ENCODE measurements at regions not wholly inside any gene's neighbourhood (a gene's known extent, or its start where the extent isn't known, plus 50 kb on each side); places are given as distances from the start of the nearest gene placed in this dataset.

- DNase-seq (ENCODE audit: low read depth, low spot score): no peak
Observed at GRCh38 chr5:166022065-166022464, 2269.4 kb upstream of the WWC1 start.

DNA sequence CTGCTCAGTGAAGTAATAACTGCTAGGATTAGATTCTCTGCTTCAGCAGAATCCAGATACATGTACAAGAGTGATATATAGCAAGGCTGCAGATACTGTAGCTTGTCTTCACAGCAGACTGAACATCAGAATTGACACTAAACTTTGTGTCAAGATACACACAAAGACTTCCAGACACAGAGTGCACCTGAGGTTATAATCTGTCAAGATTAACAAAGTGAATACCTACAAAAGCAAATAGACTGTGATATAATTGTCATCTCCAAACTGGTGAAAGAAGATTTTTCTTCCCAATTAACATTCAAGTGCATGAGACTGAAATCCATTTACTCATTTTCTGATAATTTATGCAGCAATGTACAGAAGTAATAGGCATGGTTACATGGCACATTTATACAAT is 2266.5 kb upstream of the WWC1 start:
- DNase-seq (ENCODE audit: low read depth, low spot score): no peak

DNA sequence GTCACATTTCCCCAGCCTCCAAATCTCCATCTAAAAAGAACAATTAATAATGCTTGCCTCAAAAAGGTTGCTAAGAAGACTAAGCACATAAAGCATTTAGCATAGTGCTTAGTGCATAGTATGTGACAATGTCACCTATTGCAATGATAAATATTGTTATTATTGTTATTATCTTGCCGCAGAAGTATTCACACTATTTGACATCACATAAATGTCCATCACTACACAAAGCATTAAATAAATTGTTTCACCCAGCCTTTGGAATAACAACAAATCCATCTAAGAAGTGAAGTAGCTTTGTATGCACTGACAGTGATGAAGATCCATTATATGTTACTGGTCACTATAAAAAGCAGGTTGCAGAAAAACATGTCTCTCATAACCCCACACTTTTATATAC is 2263.9 kb upstream of the WWC1 start:
- no peak for DNase-seq (ENCODE audit: low read depth, low spot score)

- no peak for DNase-seq (ENCODE audit: low read depth, low spot score)
Observed at GRCh38 chr5:166031926-166032325, 2259.5 kb upstream of the WWC1 start.

- no peak for DNase-seq (ENCODE audit: low read depth, low spot score)
Observed at GRCh38 chr5:166032601-166033000, 2258.8 kb upstream of the WWC1 start.

DNA sequence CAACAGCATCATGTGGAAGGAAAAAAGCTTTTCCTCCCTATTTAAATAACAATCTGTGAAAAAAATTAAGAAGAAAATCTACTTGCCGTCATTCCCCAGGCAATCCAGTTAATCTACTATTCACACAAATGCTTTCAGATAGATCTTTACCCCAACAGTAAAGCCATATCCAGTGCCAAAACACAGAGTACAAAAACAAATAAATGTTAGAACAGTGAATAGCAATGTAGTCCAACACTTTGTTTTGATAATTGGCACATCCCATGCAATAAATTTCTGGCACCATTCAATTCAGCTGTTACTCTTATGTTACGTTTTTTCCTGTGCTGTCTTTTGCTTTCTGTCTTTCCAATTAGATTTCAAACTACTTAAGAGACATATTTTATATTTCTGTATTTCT is 2245.5 kb upstream of the WWC1 start:
- no peak for DNase-seq (ENCODE audit: low read depth, low spot score)

GRCh38 chr5:166046956-166047355 is 2244.5 kb upstream of the WWC1 start:
- no peak for DNase-seq (ENCODE audit: low read depth, low spot score)

DNA sequence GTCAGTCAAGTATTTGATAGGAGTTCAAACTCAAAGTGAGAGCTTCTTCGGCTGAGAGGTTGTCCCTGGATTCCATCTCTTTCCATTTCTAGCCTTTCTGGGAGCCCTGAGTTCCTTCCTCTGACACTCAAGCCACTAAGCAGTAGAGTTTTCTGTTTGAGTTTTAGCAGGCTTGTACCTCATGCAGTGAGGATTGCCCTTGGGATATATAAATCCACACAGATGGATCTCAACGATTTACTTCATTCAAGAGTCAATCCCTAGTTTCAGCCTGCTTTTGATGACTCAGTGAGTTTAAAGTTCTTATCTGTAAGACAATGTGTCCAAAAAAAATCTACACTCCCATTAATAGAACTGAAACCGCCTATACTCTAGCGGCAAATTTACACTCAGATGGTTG is 2240.9 kb upstream of the WWC1 start:
- no peak for DNase-seq (ENCODE audit: low read depth, low spot score)

DNA sequence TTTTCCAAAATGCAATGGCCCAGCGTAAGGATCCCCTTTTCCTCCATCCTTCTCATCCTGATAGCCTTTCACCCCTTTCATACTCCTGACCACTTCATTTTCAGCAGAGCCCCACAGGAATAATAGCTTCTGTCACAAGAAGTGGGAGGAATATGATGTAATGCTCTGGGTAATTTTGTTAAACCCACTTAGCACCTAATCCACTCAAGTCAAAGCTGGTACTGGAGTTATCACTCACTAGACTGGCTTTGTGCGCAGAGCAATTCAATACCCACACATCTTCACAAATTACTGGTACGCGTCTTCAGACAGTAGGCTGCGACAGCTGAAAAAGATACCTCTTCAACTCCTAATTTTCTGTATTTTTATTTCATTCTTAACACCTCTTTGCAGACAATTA is 2232.8 kb upstream of the WWC1 start:
- no peak for DNase-seq (ENCODE audit: low read depth, low spot score)

- no peak for DNase-seq (ENCODE audit: low read depth, low spot score)
Observed at GRCh38 chr5:166062094-166062493, 2229.4 kb upstream of the WWC1 start.

GRCh38 chr5:166062719-166063118 is 2228.7 kb upstream of the WWC1 start:
- DNase-seq (ENCODE audit: low read depth, low spot score): no peak

GRCh38 chr5:166063261-166063660 is 2228.2 kb upstream of the WWC1 start:
- DNase-seq (ENCODE audit: low read depth, low spot score): no peak

DNA sequence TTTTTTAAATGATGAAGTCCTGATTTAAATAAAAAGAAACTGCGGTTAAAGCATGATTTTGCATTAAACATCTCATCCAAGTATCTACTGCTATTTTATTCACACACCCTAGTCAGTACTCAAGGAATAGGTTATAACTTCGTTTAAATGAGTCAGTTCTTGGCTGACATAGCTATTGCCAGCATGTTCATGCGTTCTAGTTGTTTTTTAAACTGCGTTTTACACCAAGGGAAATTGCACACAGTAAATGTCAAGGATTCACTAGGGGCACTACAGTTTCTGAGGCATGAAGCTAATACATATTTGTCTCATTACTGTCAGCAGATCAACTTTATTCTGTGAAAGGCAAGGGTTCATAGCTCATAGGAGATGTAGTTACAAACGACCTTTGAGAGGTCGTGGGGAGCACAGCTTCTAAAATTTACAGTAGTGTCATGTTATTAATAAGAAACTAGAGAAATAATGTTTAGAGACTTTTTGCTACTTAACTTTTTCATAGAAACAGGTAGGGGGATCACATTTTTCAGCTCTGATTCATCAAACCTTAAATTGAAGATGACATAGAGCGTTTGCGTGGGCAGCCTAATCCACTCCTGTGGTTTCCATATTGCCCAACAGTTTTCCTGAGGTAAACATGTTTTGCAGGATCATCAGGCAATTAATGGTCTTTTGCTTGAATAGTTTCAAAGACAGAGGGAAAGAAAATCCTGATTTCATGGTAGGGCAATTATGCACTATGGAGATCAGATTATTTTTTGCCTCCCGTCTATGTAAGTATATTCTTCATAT is 2222.7 kb upstream of the WWC1 start:
- DNase-seq (ENCODE audit: low read depth, low spot score): no peak

DNA sequence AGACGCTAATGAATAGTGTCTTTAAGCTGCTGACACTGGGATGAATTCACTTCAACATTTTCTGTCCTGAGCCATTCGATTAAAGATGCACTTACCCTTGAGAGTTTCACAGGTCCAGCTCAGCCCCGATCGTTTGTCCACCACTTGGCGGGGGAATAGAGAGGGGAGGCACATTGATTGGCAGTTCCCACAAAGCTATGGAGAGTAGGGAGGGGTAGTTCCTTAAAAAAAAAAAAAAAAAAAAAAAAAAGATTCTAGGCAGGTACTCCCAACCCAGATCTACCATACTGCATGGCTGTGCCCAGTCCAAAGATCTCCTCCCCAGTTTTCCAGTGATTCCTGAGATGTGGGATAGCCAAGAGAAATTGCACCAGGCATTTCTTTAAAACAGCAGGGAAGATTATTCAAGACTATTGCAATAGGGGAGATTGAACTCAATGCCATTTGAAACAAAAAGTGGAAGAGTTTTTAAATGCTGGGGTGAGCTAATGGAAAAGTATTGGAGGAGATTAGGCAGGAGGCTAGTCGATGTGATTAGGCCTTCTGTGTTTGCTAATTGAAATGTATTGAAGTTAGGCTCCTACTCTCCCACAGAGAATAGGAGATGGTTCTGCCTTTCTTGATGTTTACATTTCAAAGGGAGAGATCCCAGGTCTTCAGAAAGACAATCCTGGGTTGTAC is 2217.4 kb upstream of the WWC1 start:
- no peak for DNase-seq (ENCODE audit: low read depth, low spot score)

DNA sequence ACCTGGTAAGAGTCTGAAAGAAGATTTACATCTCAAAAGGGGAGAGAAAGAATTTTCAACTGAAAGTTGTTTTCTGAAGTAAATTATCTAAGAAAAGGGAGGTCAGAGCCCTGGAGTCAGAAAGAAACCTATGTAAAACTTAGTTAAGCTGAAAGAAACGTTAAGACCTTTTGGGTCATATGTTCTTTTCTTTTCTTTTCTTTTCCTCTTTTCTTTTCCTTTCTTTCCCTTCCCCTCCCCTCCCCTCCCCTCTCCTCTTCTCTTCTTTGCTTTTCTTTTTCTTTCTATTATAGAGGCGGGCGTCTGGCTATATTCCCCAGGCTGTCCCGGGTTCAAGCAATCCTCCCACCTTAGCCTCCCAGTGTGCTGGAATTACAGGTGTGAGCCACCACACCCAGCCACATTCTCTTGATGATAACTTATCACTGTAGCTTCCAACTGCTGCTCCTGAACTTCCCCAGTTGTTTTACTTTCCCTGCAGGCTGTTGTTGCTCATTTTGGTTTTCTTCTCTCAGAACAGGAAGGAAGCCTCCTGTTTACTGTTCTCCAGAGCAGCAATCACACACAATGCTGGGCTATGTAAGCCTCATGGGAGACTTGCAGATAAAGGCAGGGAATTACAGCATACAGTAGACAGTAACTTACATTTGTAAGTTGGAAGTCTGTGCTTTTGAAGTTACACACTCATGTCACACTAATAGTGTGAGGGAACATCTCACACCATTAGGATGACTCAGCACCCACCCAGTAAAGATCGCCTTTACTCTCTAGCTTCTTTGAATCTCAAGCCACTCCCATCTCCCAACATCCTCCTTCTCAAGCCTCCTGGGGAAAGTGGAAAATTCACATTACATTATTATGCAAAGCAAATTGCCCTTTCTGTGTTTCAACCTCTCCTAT is 2216.6 kb upstream of the WWC1 start:
- DNase-seq (ENCODE audit: low read depth, low spot score): no peak

DNA sequence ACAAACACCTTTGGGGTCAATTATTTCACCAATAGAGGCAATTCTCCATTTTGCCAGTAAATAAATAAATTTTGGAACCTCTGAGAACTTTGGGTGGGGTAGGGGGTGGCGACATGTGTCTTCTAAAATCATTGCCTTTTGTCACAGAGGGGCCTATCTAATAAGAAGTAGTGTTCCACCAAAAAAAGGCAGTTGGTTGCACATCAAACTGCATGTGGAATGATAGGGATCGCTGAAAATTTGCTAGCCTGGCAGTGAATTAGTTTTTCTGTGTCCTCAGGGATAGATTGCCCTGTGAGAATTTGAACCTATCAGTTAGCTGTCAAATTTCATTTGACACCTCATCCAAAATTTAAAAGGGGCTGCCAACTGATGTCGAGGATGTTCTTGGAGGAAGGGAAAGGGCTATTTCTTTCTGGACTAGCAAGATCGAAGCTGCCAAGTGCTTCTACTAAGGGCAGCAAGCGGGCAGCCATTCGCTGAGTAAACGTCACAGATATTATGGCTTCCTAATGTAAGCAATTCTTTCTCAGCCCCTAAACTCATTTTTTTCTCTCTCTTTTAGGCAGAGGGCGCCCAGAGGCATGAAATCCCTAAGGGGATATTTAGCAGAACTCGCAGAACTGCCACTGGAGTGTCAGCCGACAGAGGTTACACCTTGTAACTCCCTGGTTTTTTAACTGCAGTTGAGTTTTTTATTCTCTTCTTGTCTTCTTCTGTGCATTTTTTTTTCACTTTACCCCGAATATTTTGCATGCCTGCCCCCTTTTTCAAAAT is 2208.1 kb upstream of the WWC1 start:
- DNase-seq (ENCODE audit: low read depth, low spot score): no peak

DNA sequence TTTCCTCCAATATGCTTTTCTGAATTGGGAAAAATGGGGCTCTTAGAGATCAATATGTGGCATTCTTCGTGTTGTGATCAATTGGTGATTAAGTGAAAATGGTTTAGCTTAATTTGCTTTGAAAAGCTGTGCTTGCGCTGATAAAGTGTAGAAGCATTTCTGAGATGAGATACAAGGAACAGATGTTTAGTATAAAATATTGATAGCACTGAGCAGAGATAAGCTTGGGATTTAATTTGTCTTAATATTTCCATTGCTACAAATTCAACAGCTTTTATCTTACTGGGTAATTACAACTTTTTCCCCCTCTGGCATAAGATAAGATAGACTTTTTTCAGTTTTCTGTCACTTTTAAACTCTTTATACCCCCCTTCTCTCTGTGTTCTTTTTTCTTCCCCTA is 2204.9 kb upstream of the WWC1 start:
- no peak for DNase-seq (ENCODE audit: low read depth, low spot score)

DNA sequence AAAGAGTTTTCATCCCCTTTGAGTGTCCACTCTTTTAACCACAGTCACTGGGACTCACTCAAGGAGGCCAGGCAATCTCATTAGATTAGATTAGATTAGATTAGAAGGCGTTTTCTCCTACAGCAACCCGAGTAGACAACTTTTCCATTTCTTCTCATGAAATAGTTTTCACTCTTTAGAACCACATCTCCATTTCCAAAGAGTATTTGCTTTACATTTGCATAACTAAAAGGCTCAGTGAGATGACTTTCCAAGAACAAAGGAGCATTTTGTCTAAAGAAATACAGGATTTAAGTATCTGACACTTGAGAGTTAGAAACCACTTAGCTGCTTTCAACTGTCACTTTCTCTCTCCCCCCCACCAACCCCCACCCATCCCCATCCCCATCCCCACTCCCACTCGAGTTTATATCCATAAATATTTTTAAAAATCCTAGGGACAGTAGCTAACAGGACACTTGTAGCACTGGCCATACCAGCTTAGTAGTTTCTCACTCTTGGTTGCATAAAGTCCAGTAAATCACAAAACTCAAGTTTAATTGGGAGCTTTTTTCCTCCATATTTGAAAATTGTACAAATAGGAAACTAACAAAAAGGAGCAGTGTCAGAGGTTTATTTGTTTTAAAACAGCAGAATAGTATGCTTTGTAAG is 2202.9 kb upstream of the WWC1 start:
- no peak for DNase-seq (ENCODE audit: low read depth, low spot score)

DNA sequence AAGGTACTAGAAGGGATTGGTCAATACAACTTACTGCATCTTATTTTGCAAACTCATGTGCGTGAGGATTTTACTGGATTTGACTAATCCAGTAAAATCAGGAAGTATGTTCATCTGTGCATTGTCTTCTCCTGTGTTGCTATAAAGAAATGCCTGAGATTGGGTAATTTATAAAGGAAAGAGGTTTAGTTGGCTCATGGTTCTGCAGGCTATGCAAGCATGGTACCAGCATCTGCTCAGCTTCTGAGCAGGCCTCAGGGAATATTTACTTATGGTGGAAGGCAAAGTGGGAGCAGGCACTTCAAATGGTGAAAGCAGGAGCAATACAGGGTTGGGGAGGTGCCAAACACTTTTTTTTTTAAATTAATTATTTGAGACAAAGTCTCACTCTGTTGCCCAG is 2199.5 kb upstream of the WWC1 start:
- no peak for DNase-seq (ENCODE audit: low read depth, low spot score)

DNA sequence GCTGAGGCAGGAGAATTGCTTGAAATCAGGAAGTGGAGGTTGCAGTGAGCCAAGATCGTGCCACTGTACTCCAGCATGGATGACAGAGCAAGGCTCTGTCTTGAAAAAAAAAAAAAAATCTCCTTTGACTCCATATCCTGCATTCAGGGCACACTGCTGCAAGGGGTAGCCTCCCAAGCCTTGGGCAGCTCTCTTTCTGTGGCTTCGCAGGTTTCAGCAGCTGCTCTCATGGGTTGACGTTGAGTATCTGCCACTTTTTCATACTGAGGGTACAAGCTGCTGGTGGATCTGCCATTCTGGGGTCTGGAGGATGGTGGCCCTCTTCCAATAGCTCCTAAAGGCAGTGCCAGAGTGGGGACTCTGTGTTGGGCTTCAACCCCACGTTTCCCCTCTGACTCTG is 2198.1 kb upstream of the WWC1 start:
- DNase-seq (ENCODE audit: low read depth, low spot score): no peak

DNA sequence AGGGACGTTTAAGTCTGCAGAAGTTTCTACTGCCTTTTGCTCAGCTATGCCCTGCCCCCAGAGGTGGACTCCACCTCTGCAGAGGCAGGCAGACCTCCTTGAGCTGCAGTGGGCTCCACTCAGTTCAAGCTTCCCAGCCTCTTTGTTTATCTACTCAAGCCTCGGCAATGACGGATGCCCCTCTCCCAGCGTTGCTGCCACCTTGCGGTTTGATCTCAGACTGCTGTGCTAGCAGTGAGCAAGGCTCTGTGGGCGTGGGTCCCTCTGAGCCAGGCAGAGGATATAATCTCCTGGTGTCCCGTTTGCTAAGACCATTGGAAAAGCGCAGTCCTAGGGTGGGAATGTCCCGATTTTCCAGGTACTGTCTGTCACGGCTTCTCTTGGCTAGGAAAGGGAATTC is 2188.5 kb upstream of the WWC1 start:
- DNase-seq (ENCODE audit: low read depth, low spot score): no peak

Data from pulmonary artery endothelial cell (primary cell).